AG09309 (cell line): ENCODE measurements at regions not wholly inside any gene's neighbourhood (a gene's known extent, or its start where the extent isn't known, plus 50 kb on each side); places are given as distances from the start of the nearest gene placed in this dataset.

Experiments
- DNase-seq: peaks from one replicate; pipeline ENCODE4 v3.0.0-alpha.2; 2010; ENCODE audit warnings: low read depth
- H3K4me3 ChIP-seq: 2 replicates; pipeline ENCODE4 v1.5.1; 2011; ENCODE audit warnings: mild to moderate bottlenecking, low read depth, low read length, moderate library complexity; ENCODE audit not compliant: control insufficient read depth
- TF ChIP-seq, protein P1 (sequence below): IDR thresholded peaks from 2 replicates; pipeline ENCODE4 v1.5.1; 2011; ENCODE audit warnings: mild to moderate bottlenecking, low read depth, low read length, inconsistent platforms; ENCODE audit not compliant: insufficient read depth, control insufficient read depth; ENCODE audit errors: missing control alignments

DNA sequence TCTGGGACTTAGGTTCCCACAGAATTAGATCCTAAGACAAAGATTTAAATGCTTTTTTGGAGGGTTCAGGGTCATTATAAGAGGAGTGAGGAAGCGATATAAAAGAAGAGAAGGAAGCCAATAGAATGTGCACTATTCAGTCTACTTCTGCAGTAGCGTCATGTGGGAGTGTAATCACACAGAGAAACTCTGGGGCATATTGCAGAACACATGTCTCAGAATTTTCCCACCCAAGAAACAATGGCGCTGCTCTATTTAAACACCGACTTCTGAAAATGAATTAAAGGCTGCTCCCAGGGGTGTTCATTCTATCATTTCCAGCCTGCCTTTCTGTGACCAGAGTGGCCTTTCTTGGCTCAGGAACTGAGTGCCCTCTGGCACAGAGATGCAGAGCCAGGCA, 617.6 kb downstream of the FGF9 start:
- TF ChIP-seq, protein P1, sequence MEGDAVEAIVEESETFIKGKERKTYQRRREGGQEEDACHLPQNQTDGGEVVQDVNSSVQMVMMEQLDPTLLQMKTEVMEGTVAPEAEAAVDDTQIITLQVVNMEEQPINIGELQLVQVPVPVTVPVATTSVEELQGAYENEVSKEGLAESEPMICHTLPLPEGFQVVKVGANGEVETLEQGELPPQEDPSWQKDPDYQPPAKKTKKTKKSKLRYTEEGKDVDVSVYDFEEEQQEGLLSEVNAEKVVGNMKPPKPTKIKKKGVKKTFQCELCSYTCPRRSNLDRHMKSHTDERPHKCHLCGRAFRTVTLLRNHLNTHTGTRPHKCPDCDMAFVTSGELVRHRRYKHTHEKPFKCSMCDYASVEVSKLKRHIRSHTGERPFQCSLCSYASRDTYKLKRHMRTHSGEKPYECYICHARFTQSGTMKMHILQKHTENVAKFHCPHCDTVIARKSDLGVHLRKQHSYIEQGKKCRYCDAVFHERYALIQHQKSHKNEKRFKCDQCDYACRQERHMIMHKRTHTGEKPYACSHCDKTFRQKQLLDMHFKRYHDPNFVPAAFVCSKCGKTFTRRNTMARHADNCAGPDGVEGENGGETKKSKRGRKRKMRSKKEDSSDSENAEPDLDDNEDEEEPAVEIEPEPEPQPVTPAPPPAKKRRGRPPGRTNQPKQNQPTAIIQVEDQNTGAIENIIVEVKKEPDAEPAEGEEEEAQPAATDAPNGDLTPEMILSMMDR = no peak
- no peak overlapping the region for H3K4me3 ChIP-seq
- no peak for DNase-seq

DNA sequence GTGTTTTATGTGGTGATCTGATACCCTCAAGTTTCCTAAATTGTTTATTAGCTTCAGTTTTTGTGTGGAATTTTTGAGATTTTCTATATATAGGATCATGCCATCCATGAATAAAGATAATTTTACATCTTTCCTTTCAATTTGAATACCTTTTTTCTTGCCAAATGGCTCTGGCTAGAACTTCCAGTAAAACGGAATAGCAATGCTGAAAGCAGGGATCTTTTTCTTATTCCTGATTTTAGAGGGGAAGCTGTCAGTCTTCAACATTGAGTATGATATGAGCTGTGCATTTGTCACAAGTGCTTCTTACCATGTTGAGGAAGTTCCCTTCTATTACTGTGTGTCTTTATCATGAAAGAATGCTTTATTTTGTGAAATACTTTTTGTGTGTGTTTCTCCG, 618.8 kb downstream of the FGF9 start:
- H3K4me3 ChIP-seq = no peak overlapping the region
- TF ChIP-seq, protein P1 = no peak
- no peak for DNase-seq

DNA sequence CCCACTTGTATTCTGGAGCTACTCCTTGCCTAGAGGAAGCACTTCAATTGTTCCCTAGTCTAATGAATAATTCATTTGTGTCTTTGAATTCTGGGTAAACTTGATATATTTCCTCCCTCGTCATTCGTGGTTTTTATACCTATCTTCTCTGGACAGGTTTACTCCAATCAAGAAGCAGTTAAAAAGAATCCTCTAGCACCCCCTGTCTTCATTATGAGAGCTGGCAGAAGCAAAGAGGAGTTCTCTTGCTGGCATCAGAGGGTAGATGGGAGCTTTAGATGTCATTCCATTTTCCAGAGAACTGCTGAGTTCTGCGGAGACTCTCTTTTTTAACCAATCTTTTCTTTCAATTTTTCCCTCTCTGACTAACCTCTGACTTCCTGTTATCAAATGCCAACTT, 627.7 kb downstream of the FGF9 start:
- DNase-seq = no peak
- TF ChIP-seq, protein P1 = no peak
- H3K4me3 ChIP-seq = no peak overlapping the region

DNA sequence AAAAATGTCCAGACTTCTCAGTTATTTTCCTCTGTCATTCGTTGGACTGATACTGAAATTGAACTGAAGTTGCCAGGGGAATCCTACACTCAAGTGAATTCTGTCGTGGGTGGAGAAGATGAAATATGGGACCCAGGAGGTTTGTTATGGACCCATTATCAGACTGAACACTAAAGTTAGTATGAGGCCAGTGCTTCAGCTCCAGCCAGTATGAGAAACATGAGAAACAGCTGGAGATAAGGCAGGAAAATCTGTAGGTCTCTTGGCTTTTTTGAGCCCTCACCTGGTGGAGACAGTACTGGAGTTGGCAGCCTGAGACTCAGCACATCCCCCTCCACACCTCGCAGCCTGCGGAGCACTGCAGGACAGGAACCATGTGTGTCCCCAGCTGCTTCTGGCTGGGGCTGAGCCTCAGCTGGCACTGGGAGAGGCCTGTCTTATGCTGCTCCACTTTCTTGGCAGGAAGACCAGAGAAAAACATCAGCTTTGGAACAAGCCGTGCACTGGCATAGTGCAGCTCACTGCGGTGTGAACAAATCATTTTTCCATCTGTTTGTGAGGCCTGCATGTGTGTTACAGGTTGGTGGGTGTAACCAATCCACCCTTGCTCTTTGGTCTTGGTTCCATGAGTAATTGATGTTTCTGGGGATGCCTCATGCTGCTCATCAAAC, 641.0 kb downstream of the FGF9 start:
- TF ChIP-seq, protein P1 = no peak
- no peak overlapping the region for H3K4me3 ChIP-seq
- DNase-seq = no peak

DNA sequence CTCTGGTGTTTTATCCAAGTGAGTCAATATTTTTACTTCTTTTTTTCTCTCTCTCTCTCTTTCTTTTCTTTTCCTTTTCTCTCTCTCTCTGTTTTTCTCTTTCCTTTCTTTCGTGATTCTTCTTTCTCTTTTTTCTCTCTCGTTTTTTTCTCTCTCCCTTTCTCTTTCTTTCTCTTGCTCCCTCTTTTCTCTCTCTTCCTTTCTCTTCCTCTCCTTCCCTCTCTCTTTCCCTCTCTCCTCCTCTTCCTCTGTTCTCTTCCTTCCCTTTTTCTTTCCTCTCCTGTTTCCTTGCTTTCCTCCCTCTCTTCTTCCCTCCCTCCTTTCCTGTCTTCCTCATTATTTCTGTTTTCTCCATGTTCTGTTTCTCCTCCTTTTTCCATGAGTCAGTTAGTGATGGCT, 641.5 kb downstream of the FGF9 start:
- no peak overlapping the region for H3K4me3 ChIP-seq
- TF ChIP-seq, protein P1 = no peak
- DNase-seq = no peak

DNA sequence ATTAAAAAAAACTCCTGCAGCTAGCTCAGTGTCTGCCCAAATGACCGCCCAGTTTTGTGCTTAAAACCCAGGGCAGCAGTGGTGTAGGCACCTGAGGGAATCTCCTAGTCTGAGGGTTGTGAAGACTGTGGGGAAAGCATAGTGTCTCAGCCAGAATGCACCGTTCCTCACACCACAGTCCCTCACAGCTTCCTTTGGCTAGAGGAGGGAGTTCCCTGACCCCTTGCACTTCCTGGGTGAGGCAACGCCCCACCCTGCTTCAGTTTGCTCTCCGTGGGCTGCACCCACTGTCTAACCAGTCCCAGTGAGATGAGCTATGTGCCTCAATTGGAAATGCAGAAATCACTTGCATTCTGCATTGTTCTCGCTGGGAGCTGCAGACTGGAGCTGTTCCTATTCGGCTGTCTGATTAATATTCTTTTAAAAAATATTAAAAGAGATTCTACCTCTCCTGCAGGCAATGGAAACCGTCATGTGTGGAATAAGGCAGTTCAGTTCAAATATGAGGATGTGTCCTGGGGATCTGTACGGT, 645.7 kb downstream of the FGF9 start:
- TF ChIP-seq, protein P1 = no peak
- no peak overlapping the region for H3K4me3 ChIP-seq
- no peak for DNase-seq

DNA sequence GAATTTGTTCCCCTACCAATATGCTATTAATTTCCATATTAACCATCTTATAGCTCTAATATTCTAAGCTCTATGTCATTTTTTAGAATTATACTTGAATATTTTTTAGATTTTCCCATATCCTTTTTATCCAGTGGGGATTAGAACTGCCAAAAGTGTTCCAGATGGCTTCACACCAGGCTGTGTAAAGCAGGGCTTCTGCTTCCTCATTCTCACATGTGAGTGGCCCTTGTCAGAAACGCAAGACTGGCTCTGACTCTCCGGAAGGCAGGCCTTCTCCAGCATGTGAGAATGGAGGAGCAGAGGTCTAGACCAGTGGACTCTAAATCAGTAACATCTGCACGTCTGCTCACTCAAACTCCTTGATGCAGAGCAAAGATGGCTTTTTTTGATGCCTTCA, 650.1 kb downstream of the FGF9 start:
- no peak overlapping the region for H3K4me3 ChIP-seq

More for the DNA sequence above, 650.1 kb downstream of the FGF9 start:
- DNase-seq = no peak
- TF ChIP-seq, protein P1 = no peak
